Suprapubic skin (tissue), 3 donors: ENCODE measurements at regions not wholly inside any gene's neighbourhood (a gene's known extent, or its start where the extent isn't known, plus 50 kb on each side); places are given as distances from the start of the nearest gene placed in this dataset.

Experiments
- POLR2A ChIP-seq, 2 donors: fragments of 450-650 bp; IDR thresholded peaks; one replicate each; pipeline ENCODE4 v1.6.1; 2017; ENCODE audit warnings: antibody characterized with exemption in 2 of 2, mild to moderate bottlenecking in 2 of 2, moderate library complexity in 2 of 2
- TF ChIP-seq, protein P1 (sequence below), 2 donors: fragments of 200-600 bp in 1 of 2; fragments of 450-650 bp in 1 of 2; sonication (generic) in 1 of 2; IDR thresholded peaks; one replicate each; pipeline ENCODE4 v1.5.1; 2016 to 2019; ENCODE audit warnings: antibody characterized with exemption in 2 of 2, mild to moderate bottlenecking in 1 of 2, moderate library complexity in 1 of 2

DNA sequence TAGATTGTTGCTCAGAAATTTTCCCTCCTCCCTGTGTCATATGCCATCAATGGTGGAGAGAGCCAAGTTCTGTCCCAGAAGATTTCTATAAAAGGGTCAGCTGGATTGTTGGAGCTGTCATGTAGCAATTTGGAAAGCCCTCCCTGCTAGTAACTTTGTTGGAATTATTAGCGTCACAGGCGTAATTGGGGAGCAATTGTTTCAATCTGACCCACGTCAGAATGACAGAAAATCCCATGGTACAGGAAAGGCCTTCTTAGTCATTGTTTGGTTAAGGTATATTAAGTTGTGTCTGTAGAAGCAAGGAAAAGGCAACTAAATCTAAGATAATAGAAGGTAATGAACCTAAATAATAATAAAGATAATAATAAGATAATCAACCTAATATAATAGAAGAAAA, 148.4 kb downstream of the PLK2 start:
- TF ChIP-seq, protein P1, sequence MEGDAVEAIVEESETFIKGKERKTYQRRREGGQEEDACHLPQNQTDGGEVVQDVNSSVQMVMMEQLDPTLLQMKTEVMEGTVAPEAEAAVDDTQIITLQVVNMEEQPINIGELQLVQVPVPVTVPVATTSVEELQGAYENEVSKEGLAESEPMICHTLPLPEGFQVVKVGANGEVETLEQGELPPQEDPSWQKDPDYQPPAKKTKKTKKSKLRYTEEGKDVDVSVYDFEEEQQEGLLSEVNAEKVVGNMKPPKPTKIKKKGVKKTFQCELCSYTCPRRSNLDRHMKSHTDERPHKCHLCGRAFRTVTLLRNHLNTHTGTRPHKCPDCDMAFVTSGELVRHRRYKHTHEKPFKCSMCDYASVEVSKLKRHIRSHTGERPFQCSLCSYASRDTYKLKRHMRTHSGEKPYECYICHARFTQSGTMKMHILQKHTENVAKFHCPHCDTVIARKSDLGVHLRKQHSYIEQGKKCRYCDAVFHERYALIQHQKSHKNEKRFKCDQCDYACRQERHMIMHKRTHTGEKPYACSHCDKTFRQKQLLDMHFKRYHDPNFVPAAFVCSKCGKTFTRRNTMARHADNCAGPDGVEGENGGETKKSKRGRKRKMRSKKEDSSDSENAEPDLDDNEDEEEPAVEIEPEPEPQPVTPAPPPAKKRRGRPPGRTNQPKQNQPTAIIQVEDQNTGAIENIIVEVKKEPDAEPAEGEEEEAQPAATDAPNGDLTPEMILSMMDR (IDR thresholded peaks at IDR 0.05), result no peak
- TF ChIP-seq POLR2A (IDR thresholded peaks at IDR 0.05), result no peak
